D341Med (cell line): ENCODE measurements at regions not wholly inside any gene's neighbourhood (a gene's known extent, or its start where the extent isn't known, plus 50 kb on each side); places are given as distances from the start of the nearest gene placed in this dataset.

ENCODE experiments used
- DNase-seq: peaks from one replicate; pipeline ENCODE4 v3.0.0; 2012; ENCODE audit warnings: low spot score

GRCh38 chr1:209510063-209510462 is 73.5 kb upstream of the CAMK1G start:
- DNase-seq = no peak

GRCh38 chr1:209511169-209511568 is 72.3 kb upstream of the CAMK1G start:
- DNase-seq = no peak

DNA sequence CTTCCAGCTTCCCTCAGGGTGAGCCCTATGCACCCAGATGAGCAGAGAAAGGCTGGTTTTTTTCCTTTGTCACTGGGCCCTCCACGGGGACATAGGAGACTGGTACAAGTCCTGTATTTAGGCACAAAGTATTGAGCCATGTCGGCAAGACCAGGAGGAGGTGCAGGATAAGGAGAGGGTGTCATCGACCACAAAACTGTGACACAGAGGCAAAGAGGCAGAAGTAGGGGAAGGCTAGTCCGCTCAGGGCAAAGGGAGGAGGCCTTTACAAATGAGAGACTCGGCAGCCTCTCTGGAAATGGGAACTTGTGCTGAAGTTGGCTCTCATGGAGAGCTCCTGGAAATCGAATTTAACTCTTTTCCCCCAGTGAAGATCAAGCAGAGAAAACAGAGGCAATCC is 70.7 kb upstream of the CAMK1G start:
- no peak for DNase-seq

DNA sequence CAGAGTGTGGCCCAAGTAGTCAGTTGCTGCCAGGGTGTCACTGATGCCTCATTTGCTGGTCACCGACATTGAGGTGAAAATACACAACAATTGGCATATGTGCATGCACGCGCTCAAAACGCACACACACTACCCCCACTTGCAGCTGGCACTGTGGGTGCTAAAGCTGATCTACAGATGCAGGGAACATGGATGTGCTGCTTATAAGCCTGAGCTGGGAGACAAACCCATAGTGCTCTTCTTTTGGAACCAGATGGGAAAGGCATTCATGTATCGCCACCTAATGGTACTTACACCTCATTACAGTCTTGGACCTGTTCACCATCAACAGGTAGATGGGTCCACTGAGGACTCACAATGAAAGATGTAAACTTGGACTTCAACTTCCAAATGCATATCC is 70.3 kb upstream of the CAMK1G start:
- DNase-seq = no peak

DNA sequence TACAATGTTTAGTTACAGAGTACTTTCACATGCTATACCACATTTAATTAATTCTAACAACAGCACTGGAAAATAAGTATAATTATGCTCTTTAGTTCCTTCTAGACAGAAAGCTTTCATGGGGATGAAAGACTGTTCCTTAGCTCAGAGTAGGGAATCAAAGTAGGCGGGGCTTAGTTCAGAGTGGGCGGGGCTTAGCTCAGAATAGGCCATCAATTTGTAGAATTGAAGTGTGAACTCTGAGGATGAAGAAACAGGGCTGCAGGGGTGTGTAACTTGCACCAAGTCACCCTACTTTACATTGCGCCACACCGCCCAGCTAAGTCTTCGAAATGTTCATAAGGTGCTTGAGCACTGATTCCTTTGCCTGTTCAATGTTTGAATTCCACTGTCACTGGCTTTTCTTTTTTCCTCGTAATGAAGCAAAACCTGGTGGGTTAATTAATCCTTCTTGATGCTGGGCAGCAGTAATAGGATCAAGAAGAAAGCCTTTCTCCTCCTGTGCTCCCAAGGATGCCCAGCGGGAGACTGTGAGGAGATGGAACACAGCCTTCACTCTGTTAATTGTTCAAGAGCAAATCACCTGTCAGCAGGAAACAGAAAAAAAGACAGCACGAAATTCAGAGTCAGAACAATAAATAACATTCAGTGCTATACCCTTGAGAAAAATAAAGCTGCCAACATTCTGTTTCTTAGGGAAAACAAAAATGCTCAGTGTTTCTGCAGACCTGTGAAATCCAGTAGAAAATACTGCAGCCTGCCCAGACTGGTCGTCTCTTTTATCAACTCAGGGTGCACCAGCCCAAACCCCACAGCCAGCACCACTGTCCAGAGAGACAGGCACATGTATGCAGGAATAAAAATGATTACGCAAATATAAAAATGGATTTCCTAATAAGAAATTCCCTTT is 66.5 kb upstream of the CAMK1G start:
- DNase-seq = no peak

DNA sequence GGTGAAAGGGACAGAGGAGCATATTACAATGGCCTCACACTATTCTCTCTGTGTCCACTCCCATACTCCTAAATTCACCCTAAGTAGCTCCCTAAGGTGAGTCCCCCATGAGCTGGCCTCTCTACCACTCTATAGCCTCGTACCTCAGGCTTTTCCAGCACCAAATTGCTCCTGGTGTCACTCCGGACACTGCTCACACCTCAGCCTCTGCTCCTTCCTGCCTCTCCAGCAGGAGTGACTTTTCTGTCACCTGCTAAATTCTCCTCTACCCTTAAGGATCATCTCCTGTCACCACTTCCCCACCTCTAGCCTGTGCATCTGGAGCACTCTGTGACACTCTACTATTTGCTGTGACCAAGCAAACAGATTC is 65.8 kb upstream of the CAMK1G start:
- DNase-seq = no peak

GRCh38 chr1:209519786-209520185 is 63.7 kb upstream of the CAMK1G start:
- no peak for DNase-seq

- DNase-seq = no peak
Observed at GRCh38 chr1:209522826-209523225, 60.7 kb upstream of the CAMK1G start.

- no peak for DNase-seq
Observed at GRCh38 chr1:209526137-209526536, 57.4 kb upstream of the CAMK1G start.

GRCh38 chr1:209527372-209527771 is 56.1 kb upstream of the CAMK1G start:
- no peak for DNase-seq

DNA sequence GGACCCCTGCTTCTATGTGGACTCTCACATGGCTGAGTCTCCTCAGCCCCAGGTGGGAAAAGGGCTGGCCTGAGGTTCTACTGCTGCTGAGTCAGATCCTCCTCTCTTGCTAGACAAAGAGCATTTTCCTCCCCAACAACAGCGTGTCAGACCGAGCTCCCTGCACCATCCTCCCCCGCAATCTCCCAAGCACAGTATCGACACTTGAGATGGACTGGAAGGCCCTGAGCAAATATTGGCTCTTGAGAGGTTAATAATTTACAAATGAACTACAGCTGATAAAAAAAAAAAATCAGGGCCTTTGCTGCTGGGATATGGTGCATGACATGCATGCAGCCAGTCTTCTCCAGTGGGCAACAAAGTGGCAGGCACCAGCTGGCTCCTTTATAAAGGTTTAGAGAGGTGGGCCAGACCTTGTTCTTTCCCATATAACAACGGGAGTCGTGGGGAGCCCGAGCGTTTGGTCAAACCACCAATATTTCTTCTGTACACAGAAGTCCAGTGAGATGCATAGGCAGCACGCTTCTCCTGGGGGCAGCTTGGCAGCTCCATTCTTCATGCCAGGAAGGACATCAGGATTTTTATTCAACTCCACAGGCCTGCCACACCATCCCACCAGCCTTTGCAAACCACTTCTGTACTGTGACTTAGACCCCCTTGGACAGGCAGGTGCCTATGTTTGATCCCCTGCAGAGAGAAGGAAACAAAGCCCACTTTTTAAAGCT is 55.4 kb upstream of the CAMK1G start:
- DNase-seq = no peak

- no peak for DNase-seq
Observed at GRCh38 chr1:209529233-209529632, 54.3 kb upstream of the CAMK1G start.

- no peak for DNase-seq
Observed at GRCh38 chr1:209531006-209531405, 52.5 kb upstream of the CAMK1G start.

DNA sequence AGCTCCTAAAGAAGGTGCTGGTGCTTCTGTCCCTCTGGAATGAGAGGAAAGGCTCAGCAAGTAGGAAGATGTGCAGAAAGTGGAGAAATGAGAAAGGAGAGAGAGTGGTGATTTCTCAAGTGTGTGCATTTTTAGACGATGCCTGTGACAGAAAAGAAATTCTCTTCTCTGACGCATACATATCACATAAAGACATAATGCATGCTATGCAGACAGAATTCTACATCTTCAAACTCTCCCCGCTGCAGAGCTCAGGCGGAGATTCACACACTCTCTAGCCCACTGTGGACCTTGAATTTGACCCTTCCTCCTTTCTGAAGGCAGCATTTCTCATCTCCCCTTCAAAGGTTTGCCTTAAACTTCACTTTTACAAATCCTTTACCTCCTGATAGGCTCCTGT is 52.0 kb upstream of the CAMK1G start:
- no peak for DNase-seq
